ENCODE measurements at regions not wholly inside any gene's neighbourhood (a gene's known extent, or its start where the extent isn't known, plus 50 kb on each side); places are given as distances from the start of the nearest gene placed in this dataset.
"Not testable (repeated sequence)": the region's sequence is repeated elsewhere in the genome, so short reads cannot be mapped to it uniquely, and the experiment has no call there.

DNA sequence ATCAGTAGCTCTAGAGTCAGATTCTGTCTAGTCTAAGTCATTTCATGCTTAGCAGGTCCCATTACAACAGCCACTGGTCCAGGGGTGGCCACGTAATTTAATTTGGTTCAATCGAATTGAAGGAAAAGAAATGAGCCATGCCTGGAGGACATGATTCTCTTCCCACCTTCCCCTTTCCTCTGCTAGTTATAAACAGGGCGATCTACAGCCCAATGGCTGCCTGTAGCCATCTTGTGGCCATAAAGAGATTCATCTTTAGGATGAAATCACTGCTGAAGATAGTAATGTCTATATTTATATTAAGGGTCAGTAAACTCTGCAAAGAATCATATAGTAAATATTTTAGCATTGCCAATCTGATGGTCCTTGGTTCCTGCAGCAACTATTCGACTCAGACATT lies 107.4 kb downstream of the SPDYE17 start:
- DNase-seq (ENCODE audit: low read depth) = not testable (repeated sequence)

DNA sequence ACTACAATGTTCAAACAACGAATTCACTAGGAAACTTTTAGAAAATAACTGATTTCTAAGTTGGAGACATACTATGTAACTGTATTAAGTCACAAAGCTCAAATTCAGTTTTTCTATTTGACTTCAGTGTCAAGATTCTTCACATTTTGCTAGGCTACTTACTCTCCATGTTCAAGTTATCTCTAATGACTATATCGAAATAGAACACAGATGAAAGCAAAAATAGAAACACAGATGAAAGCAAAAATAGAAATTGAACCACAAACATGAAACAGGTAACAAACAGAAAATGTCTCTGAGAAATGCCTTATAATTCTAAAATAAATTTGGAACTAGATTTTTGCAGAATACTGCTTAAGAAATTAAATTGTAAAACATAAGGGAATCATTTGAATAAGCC lies 113.5 kb downstream of the SPDYE17 start:
- DNase-seq (ENCODE audit: low read depth) = not testable (repeated sequence)

DNA sequence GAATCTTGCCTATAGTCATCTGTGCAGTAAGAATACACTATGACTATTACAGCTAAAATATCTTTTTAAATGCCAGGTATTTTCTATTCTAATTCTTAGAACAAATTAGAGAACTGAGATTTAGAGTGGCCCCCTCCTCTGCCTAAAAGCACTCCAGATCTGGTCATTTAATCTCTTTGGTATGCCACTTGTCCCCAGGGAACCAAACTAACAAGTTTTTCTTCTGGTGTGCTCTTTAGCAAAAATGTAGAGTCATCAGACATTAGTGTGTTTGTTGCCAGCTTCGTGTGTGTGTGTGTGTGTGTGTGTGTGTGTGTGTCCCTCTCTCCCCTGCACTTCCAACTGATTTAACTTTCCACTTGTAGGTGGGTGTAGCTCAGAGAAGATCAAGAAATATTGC lies 117.8 kb downstream of the SPDYE17 start:
- DNase-seq (ENCODE audit: low read depth) = not testable (repeated sequence)

DNA sequence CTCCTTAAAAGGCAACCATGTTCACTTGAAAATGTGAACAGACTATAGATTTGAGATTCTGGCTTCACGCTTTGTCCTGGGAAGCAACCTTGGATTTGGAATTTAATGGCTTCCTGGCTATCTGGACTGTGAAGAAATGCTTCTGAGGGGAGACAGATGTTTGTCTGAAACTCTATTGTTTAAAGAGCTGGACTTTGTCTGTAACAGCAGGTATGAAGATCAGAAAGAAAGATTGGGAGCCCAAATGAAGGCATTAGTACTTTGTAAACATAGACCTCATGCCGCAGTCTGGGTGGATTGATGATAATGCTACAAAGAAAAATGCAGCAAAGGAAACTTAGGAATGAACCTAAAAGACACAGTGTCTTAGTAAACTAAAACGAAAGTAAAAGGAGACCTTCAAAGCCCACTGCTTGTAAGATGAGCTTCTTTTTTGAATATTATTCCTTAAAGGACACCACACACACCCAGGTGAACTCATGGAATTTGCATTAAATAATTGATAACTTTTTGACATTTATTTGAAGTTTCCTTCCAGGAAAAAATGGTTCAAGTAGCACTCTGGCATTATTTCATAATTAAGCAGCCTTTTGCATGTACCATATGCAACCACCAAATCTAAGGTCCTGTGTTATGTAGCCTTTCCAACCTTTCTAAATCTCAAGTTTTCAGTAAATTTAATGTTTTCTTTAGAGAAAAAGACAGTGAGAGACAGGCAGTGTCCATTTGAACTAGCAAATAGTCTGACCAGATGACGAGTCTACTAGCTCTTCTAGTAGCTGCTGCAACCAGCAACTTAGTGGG lies 119.9 kb downstream of the SPDYE17 start:
- not testable (repeated sequence) for DNase-seq (ENCODE audit: low read depth)

DNA sequence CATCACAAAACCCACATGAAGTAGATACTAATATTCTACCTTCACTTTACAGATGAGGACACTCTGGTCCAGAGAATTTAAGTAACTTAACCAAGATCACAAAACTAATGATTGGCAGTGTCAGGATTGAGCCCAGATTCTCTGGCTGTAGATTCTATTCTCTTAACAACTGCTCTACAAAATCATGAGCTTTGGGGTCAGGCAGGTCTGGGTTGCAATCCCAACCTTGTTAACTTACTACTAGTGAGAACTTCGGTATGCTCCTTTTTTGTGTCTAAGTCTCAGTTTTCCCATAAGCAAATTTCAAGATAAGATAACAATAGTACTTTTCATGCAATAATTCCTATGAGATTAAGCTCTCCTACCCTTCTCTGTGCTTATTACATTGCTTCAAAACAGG lies 127.5 kb downstream of the SPDYE17 start:
- DNase-seq (ENCODE audit: low read depth) = not testable (repeated sequence)

DNA sequence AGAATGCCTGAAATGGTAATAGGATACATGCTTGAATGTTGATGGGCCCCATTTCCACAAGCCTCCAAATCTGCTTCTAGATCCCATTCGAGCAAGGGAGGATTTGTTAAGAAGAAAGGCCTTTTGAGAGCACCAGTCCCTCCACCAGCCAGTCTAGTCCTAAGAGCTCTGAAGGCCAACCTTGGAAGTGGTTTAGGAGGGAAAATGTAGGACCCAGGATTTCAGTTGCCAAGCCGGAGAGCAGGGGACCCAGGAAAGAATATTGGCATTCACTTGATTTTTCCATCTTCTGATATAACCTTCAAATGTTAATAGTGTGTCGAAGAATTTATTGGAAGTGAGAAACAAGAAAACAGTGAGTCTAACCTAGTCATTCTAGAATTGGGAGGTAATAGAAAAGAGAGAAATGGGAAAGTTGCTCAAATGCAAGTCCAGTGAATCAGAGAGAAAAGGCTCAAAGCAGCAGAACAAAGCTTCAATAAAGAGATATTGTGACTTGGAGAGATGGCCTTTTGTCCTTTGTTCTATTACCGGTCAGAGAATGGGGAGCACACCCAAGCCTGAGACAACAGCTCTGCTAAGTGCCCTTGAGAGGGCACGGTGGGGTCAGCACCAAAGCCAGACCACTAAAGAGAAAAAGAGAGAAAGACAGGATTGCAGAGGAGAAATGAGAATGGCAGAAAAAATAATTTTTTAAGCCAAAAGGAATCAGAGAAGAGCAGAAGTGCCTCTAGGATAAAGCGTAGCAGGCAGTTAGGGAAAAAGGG lies 130.0 kb downstream of the SPDYE17 start:
- DNase-seq (ENCODE audit: low read depth) = not testable (repeated sequence)

DNA sequence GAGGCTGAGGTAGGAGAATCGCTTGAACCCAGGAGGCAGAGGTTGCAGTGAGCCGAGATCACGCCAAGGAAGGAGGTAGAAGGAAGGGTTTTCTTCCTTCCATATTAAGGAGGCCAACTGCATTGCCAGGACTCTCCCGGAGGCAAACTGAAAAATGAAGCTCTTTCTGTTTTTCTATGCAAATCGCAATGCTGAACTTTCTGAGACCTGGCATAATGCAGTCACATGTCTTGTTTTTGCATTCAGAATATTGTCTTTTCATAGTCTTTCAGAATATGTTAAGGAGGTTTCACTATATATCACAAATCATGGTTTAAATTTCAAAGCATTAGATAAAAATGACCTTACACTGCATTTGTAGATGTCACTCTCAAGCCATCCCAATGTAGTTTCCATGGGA lies 133.4 kb downstream of the SPDYE17 start:
- not testable (repeated sequence) for DNase-seq (ENCODE audit: low read depth)

DNA sequence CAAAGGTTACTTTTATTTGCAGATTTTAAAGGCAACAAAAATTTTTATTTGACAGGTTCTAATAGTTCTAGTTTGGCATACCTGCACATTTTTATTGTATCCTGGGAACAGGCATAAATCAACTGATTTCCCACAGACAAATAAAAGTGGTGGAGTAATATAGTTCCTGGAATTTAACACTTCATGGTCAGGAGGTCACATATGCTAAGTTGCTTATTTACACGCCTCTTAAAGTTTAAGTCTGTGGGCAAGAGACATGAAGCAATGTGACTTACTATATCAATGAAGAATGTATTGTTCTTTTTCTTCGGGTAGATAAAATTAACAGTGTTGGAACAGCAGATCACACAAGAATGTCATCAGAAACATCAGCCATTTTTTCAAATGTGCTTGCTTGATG lies 135.2 kb downstream of the SPDYE17 start:
- peak; percentile 9 for DNase-seq (ENCODE audit: low read depth)

DNA sequence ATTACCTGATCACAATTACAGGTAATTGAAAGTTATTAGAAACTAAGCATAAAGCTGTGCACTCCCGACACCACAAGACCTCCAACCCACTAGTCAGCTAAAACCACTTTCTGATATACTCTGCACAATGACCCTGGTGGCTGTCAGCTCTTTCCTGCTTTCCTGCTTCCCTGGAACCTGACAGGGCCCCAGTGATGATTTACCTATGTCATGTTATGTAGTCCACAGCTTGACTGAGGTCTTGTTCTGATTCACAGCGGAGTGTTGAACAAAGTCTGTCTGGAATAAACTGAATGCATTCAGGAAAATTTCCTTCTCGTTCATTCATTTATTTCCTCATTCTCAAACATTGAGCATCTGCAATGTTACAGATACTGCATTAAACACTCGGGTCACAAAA lies 136.5 kb downstream of the SPDYE17 start:
- not testable (repeated sequence) for DNase-seq (ENCODE audit: low read depth)

DNA sequence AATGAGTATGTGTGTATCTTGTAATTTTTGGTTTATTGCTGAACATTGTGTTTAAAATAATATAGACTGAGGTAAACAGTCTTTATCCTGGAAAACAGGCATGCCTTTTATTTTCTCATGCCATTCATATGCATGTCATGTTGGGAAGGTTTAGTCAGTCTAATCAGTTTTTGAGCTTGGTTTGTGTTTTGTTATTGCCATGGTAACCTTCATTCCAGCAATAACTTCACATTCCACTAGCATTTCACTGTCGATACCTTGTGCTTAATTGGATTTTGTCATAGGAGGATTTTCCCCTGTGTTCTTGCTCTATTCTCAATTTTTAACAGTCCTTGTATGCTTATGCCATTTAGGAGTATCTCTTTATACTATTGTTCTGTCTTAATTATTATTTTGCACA lies 140.4 kb downstream of the SPDYE17 start:
- DNase-seq (ENCODE audit: low read depth) = peak; percentile 2

DNA sequence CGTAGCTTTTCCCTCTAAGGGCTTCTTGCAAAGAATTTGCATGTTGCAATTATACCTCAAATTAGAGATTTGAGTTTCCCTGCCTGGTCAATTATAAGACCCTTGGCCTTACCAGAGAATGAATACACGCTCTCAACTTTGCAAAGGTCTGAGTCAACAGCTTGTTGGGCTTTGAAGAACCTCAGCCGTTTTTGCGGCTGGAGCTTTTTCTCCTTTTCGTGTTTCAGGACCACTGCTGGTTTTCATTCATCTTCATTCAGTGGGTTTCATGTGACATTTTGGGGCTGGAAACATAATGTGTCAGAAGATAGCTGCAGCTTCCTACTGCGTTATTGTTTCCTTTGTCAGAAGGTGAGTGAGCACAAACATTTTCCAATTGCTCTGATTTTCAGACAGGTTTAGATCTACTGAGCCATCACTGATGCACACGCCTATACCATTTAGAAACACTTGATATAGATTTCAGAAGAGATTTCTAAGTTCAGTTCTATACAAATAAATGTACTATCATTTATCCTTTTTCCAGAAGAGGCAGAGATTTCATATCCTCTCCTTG lies 152.3 kb downstream of the SPDYE17 start:
- DNase-seq (ENCODE audit: low read depth) = not testable (repeated sequence)

DNA sequence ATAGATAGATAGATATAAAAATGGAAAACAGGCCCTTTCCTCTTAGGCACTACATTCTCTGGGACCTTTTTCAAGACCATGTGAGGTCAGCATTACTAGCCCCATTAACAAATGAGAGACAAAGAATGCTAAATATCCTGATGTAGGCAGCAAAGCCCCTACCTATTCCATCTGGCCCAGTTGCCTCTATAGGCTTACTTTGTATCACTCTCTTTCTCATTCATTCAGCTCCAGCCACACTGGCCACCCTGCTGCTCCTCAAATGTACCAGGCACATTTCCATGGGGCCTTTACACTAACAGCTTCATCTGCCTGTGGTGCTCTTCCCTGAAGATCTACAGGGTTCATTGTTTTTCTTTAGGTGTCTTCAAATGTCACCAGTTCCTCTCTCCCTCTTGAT lies 156.4 kb downstream of the SPDYE17 start:
- not testable (repeated sequence) for DNase-seq (ENCODE audit: low read depth)

DNA sequence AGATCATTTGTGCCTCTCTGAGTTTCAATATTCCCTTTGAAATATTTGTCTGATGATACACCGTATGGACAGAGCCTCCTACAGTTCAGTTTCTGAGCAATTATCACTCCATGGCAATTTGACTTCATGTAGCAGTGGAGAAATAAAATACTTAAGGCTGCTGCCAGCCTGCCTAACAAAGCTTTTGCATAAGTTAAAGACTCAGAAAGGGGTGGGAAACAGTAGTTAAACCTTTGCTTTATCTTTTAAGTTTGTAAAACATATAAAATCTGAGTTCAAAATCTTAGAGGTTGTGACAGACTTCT lies 161.7 kb downstream of the SPDYE17 start:
- not testable (repeated sequence) for DNase-seq (ENCODE audit: low read depth)

DNA sequence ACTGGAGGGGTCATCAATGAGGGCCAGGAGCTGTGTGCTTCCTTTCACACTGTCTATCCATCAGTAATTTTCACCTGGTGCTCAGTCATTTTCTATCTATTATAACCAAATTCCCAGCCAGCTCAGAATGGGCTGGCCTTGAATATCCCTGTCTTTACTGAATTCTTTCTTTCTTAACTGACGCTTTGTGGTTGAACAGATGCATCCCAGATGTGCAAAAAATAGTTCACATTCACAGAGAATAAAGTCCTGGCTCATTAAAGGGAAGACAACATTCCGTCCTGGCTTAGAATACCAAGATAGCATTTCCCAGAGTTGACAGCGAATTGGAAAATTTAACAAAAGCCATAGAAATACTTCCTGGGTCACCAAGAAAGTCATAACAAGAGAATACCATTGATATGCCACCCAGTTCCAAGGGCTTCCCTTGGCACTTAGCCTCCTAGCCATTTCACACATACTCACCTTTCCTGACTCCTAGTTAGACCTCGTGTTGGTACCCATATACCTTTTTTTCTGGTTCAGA lies 164.7 kb downstream of the SPDYE17 start:
- not testable (repeated sequence) for DNase-seq (ENCODE audit: low read depth)

DNA sequence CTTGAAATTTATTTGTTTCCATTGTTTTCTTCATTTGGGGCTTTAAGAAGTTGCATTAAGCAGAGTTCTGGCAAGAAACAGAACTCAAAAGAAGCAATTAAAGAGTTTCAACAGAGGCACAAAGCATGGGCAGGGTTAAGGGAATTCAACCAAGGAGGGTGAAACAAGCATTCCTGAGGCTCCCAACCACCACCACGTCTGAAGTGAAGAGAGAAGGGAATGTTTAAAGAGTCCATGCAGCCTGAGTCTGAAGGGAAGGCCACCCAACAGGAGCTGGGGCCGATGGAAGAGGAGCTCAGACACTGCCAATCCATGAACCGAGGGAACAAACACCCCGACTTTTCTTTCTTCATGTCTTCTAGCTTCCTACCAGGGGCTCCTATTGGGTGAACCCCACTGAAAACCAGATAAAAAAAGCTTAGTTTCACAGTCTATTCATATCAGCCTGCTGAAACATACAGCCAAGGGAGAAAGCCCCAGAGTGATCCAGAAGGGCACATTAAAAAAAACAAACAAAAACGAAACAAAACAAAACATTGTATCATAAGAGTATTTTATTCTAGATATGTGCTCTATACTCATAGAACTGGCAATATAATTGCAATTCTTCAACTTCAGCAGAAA lies 168.9 kb downstream of the SPDYE17 start:
- not testable (repeated sequence) for DNase-seq (ENCODE audit: low read depth)

DNA sequence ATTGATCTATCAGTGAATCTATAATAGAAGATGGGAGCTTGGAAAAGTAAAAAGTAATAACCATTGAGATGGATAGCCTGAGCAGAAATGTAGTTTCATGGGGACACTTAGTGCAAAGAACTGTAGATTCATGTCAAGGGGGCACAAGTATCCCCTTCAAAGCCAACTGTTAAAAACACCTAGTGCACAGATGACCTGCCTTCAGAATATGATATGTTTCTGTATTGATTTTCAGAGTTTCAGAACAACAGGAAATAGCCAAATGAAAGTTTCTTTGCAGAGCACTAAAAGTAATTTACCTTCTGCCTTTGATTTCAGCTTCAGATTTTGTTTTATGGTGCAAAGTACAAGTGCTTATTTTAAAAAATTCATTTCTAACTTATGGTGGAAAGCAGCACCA lies 169.9 kb downstream of the SPDYE17 start:
- not testable (repeated sequence) for DNase-seq (ENCODE audit: low read depth)

DNA sequence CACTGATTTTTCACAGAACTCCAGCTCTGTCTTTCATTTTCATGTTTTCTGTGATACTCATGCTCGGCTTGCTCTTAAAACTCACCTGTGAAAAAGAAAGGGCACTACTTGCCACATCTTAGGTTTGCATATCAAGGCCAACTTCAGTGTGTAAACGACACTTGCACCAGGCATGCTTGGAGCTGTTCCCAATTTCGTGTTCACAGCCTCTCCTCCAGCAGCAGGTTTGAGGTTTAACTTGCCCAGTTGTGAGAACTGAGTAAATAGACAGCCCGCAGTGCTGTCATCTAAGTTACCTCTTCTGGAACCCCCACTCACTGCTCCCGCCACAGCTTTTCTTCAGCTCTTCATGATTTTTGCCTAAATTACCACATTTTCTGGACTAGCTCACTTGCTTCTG lies 172.2 kb downstream of the SPDYE17 start:
- DNase-seq (ENCODE audit: low read depth) = not testable (repeated sequence)

DNA sequence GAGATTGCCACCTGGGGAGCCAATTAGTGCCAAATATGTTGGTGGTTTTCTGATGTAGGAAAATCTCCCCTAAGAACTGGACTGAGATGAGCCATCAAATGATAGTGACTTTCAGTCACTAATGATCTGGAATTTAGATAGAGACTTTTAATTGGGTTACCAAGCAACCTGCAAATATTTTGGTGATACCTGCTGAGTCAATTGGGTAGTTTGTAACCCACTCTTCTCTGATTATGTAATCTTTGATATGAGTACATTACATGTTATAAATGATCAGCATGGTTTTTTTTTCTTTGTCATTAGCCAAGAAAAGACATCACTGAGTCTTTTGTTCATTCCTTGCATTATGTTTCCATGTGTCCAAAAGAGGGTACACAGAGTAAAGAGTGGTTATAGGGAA lies 177.5 kb downstream of the SPDYE17 start:
- DNase-seq (ENCODE audit: low read depth) = not testable (repeated sequence)

DNA sequence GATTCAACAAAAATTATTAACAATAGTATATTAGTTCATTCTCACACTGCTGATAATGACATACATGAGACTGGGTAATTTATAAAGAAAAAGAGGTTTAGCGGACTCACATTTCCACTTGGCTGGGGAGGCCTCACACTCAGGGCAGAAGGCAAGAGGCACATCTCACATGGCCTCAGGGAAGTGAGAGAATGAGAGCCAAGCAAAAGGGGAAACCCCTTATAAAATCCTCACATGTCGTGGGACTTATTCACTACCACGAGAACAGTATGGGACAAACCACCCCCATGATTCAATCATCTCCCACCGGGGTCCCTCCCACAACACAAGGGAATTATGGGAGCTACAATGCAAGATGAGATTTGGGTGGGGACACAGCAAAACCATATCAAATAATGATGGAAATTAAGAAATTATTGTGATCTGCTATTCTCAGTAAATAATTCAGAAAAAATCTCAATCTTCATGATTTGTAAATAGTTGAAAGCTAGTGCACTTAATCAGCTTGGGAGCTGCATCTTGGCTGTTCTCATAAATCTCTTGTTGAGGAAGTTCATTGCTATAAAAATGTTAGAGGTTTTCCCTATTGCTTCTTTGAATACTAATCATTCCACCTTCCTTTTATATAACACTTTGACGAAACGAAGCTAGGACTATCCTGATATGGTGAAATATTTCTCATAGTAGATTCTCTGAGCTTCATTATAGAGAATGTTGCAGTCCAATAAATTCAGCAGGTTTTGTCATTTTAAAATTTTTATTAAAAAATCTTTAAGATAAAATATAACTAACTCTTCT lies 179.2 kb downstream of the SPDYE17 start:
- DNase-seq (ENCODE audit: low read depth) = not testable (repeated sequence)

DNA sequence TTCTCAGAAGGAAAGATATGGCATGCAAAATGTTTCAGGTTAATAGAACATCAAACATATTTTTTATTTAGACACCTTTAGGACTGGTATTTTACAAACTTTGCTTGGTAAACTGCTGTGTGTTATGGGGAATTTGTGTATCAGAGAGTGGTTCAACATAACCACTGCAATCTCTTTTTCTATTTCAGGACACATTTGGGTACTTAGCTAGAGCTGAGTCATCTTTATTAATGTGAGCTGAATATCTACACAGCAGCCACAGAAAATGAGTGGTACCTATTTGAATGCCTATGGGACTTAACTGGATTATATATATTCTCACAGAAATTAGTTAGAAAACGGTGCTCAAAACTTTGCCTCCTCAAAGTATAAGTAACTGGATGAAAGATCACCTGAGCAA lies 179.8 kb downstream of the SPDYE17 start:
- not testable (repeated sequence) for DNase-seq (ENCODE audit: low read depth)

DNA sequence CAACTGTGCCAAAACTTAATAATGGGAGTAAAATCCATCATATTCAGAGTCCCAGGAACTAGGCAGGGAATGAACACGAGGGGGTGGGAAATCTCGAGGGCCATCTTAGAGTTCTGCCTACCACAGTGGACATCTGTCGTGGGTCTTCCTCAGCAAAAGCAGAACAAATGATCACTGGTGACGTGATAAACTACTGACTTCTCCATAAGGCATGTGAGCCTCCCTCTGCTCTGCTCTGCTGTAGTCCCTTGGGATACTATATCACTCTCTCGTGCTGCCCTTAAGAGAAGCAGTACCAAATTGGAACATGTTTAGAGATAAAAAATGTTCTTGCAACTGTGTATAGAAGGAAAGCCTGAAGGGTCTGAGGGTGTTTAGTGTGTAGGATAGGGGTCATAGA lies 180.5 kb downstream of the SPDYE17 start:
- not testable (repeated sequence) for DNase-seq (ENCODE audit: low read depth)

Data from amniotic epithelial cell (primary cell).